SK-N-MC (cell line): ENCODE measurements at regions not wholly inside any gene's neighbourhood (a gene's known extent, or its start where the extent isn't known, plus 50 kb on each side); places are given as distances from the start of the nearest gene placed in this dataset.

Experiments used
- DNase-seq: peaks from one replicate; pipeline ENCODE4 v3.0.0-alpha.2; 2011; ENCODE audit warnings: low read depth, low spot score
- H3K27ac ChIP-seq: fragments of 200-600 bp; sonication (generic); 2 replicates; pipeline ENCODE4 v1.5.1; 2016; ENCODE audit warnings: mixed run types
- H3K36me3 ChIP-seq: fragments of 200-600 bp; sonication (generic); 2 replicates; pipeline ENCODE4 v1.6.1; 2017; ENCODE audit warnings: antibody characterized with exemption, low read length, mixed read lengths; ENCODE audit not compliant: insufficient read depth
- H3K4me3 ChIP-seq: fragments of 200-600 bp; sonication (generic); 2 replicates; pipeline ENCODE4 v1.5.1; 2016
- H3K9ac ChIP-seq: fragments of 200-600 bp; sonication (generic); 2 replicates; pipeline ENCODE4 v1.8.0; 2017; ENCODE audit warnings: mixed run types, mixed read lengths; ENCODE audit not compliant: insufficient read length
- H3K9me3 ChIP-seq: fragments of 200-600 bp; sonication (generic); 2 replicates; pipeline ENCODE4 v1.6.1; 2017; ENCODE audit warnings: low read depth, mild to moderate bottlenecking, antibody characterized with exemption, low read length, moderate library complexity, mixed read lengths
- EZH2 ChIP-seq: fragments of 200-600 bp; sonication (generic); IDR thresholded peaks from one replicate; pipeline ENCODE4 v1.6.1; 2017; ENCODE audit warnings: antibody characterized with exemption
- FOXP2 ChIP-seq: optimal IDR thresholded peaks from 2 replicates; pipeline ENCODE3; 2011; ENCODE audit warnings: mild to moderate bottlenecking, moderate library complexity; ENCODE audit not compliant: insufficient read depth; ENCODE audit errors: extremely low read length, control extremely low read depth
- POLR2AphosphoS5 ChIP-seq: IDR thresholded peaks from 2 replicates; pipeline ENCODE4 v1.6.1; 2012; ENCODE audit warnings: mild to moderate bottlenecking, low read depth, low read length, borderline replicate concordance

- DNase-seq, result no peak
- Histone ChIP-seq H3K36me3 (no peaks in the 10 kb centered on the region), H3K27ac (0 out of 2 replicates have a peak overlapping the region, but pooled peaks have one; percentile 10), H3K4me3 (no peak overlapping the region), H3K9me3 (no peaks in the 10 kb centered on the region), H3K9ac (no peak overlapping the region)
- TF ChIP-seq POLR2AphosphoS5 (no peak), FOXP2 (no peak), EZH2 (no peak)
Measured at GRCh38 chr3:162769564-162769963, 1273.0 kb downstream of the OTOL1 start.

- H3K9ac ChIP-seq, result no peak overlapping the region
- no peaks in the 10 kb centered on the region for H3K36me3 ChIP-seq
- no peak overlapping the region for H3K4me3 ChIP-seq
- peaks cover 4% of the 10 kb centered on the region; the same call in 1 of the 2 replicates for H3K9me3 ChIP-seq
- DNase-seq, result peak; percentile 48
- TF ChIP-seq EZH2 (no peak), POLR2AphosphoS5 (no peak), FOXP2 (no peak)
- H3K27ac ChIP-seq, result peak overlapping the region; percentile 25
Measured at GRCh38 chr3:162770551-162770950, 1273.9 kb downstream of the OTOL1 start.

GRCh38 chr3:162774613-162775100 lies 1278.0 kb downstream of the OTOL1 start:
- no peak for DNase-seq
- no peak for TF ChIP-seq EZH2
- TF ChIP-seq POLR2AphosphoS5, result no peak
- no peak for TF ChIP-seq FOXP2
- Histone ChIP-seq H3K9me3 (peaks cover 4% of the 10 kb centered on the region; the same call in 1 of the 2 replicates), H3K27ac (no peak overlapping the region), H3K36me3 (no peaks in the 10 kb centered on the region), H3K4me3 (no peak overlapping the region), H3K9ac (no peak overlapping the region)

- TF ChIP-seq EZH2 (no peak), POLR2AphosphoS5 (no peak), FOXP2 (no peak)
Measured at GRCh38 chr3:162776148-162776547, 1279.5 kb downstream of the OTOL1 start.

GRCh38 chr3:162777118-162777517 lies 1280.5 kb downstream of the OTOL1 start:
- Histone ChIP-seq H3K4me3 (no peak overlapping the region), H3K27ac (no peak overlapping the region), H3K9me3 (peaks cover 7% of the 10 kb centered on the region; the same call in 1 of the 2 replicates), H3K9ac (no peak overlapping the region), H3K36me3 (no peaks in the 10 kb centered on the region)
- DNase-seq, result no peak
- TF ChIP-seq FOXP2 (no peak), EZH2 (no peak), POLR2AphosphoS5 (no peak)

More at GRCh38 chr3:162776148-162776547, 1279.5 kb downstream of the OTOL1 start:
- H3K4me3 ChIP-seq, result no peak overlapping the region
- no peak overlapping the region for H3K27ac ChIP-seq
- peaks cover 4% of the 10 kb centered on the region; the same call in 1 of the 2 replicates for H3K9me3 ChIP-seq
- no peaks in the 10 kb centered on the region for H3K36me3 ChIP-seq
- H3K9ac ChIP-seq, result no peak overlapping the region
- DNase-seq, result no peak

- H3K9me3 ChIP-seq, result peaks cover 6% of the 10 kb centered on the region; the same call in 1 of the 2 replicates
- no peak overlapping the region for H3K27ac ChIP-seq
- no peak for TF ChIP-seq POLR2AphosphoS5
- TF ChIP-seq EZH2, result no peak
- no peak for TF ChIP-seq FOXP2
- no peaks in the 10 kb centered on the region for H3K36me3 ChIP-seq
- H3K4me3 ChIP-seq, result no peak overlapping the region
- no peak for DNase-seq
- H3K9ac ChIP-seq, result no peak overlapping the region
Measured at GRCh38 chr3:162780313-162780712, 1283.7 kb downstream of the OTOL1 start.

- H3K36me3 ChIP-seq, result no peaks in the 10 kb centered on the region
- H3K9me3 ChIP-seq, result no peaks in the 10 kb centered on the region
- H3K4me3 ChIP-seq, result no peak overlapping the region
- H3K9ac ChIP-seq, result no peak overlapping the region
- H3K27ac ChIP-seq, result no peak overlapping the region
- DNase-seq, result no peak
- no peak for TF ChIP-seq POLR2AphosphoS5
- no peak for TF ChIP-seq EZH2
- no peak for TF ChIP-seq FOXP2
Measured at GRCh38 chr3:162799910-162800309, 1303.3 kb downstream of the OTOL1 start.

- Histone ChIP-seq H3K27ac (no peak overlapping the region), H3K4me3 (no peak overlapping the region), H3K9ac (no peak overlapping the region), H3K9me3 (no peaks in the 10 kb centered on the region), H3K36me3 (no peaks in the 10 kb centered on the region)
- TF ChIP-seq FOXP2, result no peak
- no peak for TF ChIP-seq EZH2
- no peak for TF ChIP-seq POLR2AphosphoS5
- DNase-seq, result no peak
Measured at GRCh38 chr3:162802228-162802965, 1305.8 kb downstream of the OTOL1 start.

- Histone ChIP-seq H3K9me3 (no peaks in the 10 kb centered on the region), H3K4me3 (no peak overlapping the region), H3K36me3 (no peaks in the 10 kb centered on the region), H3K27ac (no peak overlapping the region), H3K9ac (no peak overlapping the region)
- TF ChIP-seq FOXP2, result no peak
- no peak for TF ChIP-seq POLR2AphosphoS5
- no peak for TF ChIP-seq EZH2
- no peak for DNase-seq
Measured at GRCh38 chr3:162810776-162811175, 1314.2 kb downstream of the OTOL1 start.
